Esophagus squamous epithelium (tissue), 4 donors: ENCODE measurements at regions not wholly inside any gene's neighbourhood (a gene's known extent, or its start where the extent isn't known, plus 50 kb on each side); places are given as distances from the start of the nearest gene placed in this dataset.

Experiments used
- CTCF ChIP-seq, 6 experiments: fragments of 450-650 bp in 4 of 6; fragments of 200-600 bp in 2 of 6; sonication (generic) in 2 of 6; IDR thresholded peaks; one replicate each; pipeline ENCODE4 v1.5.1; 2016 to 2019; ENCODE audit warnings: antibody characterized with exemption in 6 of 6, mild to moderate bottlenecking in 4 of 6, moderate library complexity in 4 of 6
- POLR2A ChIP-seq, 4 donors: fragments of 450-650 bp; IDR thresholded peaks; one replicate each; pipeline ENCODE4 v1.6.1; 2017; ENCODE audit warnings: antibody characterized with exemption in 4 of 4, mild to moderate bottlenecking in 4 of 4, moderate library complexity in 3 of 4

- no peak for TF ChIP-seq CTCF (IDR thresholded peaks at IDR 0.05)
- no peak for TF ChIP-seq POLR2A (IDR thresholded peaks at IDR 0.05)
Observed at GRCh38 chr1:29415861-29416260, 179.5 kb downstream of the PTPRU start.
